ENCODE measurements at regions not wholly inside any gene's neighbourhood (a gene's known extent, or its start where the extent isn't known, plus 50 kb on each side); places are given as distances from the start of the nearest gene placed in this dataset.

DNA sequence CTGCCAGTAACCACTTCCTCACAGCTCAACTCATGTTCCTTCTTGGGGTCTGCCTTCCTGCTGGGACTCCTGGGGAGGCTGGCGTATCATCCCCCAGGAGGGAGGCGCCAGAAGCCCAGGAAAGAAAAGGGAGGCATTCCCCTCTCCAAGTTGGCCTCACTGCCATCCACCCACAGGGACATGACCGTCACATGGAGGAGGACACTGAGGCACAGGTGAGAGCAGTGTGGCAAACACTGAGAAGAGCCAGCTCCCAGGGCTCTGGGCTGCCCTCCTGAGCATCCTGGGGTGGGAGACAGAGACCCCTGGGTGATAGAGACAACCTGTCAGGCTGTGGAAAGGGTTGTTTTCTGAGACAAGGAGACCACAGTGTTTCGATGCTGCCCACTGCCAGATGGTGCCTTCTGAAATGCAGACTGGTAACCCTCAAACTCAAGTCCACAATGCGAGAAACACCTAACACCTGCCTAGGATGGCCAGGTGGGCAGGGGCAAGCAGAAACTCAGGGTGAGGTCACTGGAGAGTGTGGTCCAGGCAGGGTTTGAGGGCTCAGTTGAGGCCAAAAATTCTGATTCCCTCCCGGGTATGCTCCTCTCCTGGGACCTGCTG lies 1722.1 kb downstream of the TP53TG3F start:
- TF ChIP-seq CTCF (IDR thresholded peaks at IDR 0.05 in 8 of 11, conservative IDR thresholded peaks at IDR 0.05 in 3 of 11), result no peak
- TF ChIP-seq POLR2AphosphoS5 (IDR thresholded peaks at IDR 0.05), result no peak
